Stimulated activated CD4-positive, alpha-beta T cell treated with anti-CD3 and anti-CD28 coated beads, Interleukin-1b, Interleukin-23, amount 100 ng/mL, for 24 hours (primary cell): ENCODE measurements at regions not wholly inside any gene's neighbourhood (a gene's known extent, or its start where the extent isn't known, plus 50 kb on each side); places are given as distances from the start of the nearest gene placed in this dataset.
"Not testable (repeated sequence)": the region's sequence is repeated elsewhere in the genome, so short reads cannot be mapped to it uniquely, and the experiment has no call there.

Experiments
- DNase-seq, 4 experiments: peaks; one replicate each; pipeline ENCODE4 v3.0.0-alpha.2; 2020; ENCODE audit warnings: low read depth in 4 of 4, low spot score in 1 of 4

- DNase-seq, result no peak
Observed at GRCh38 chr10:123309731-123310130, 155.5 kb downstream of the BUB3 start.

GRCh38 chr10:123316776-123317175 is 162.6 kb downstream of the BUB3 start:
- no peak for DNase-seq

GRCh38 chr10:123318516-123318915 is 164.3 kb downstream of the BUB3 start:
- DNase-seq, result no peak

GRCh38 chr10:123320091-123320490 is 165.9 kb downstream of the BUB3 start:
- no peak for DNase-seq

- no peak for DNase-seq
Observed at GRCh38 chr10:123323884-123324283, 169.7 kb downstream of the BUB3 start.

- no peak for DNase-seq
Observed at GRCh38 chr10:123325663-123326190, 171.5 kb downstream of the BUB3 start.

- DNase-seq, result no peak
Observed at GRCh38 chr10:123326674-123327073, 172.5 kb downstream of the BUB3 start.

- no peak for DNase-seq
Observed at GRCh38 chr10:123327450-123327849, 173.2 kb downstream of the BUB3 start.

- DNase-seq, result no peak
Observed at GRCh38 chr10:123327896-123328295, 173.7 kb downstream of the BUB3 start.

GRCh38 chr10:123331438-123331837 is 177.2 kb downstream of the BUB3 start:
- no peak for DNase-seq

GRCh38 chr10:123346581-123346980 is 192.4 kb downstream of the BUB3 start:
- no peak for DNase-seq

- no peak for DNase-seq
Observed at GRCh38 chr10:123348691-123349572, 194.7 kb downstream of the BUB3 start.

- no peak for DNase-seq
Observed at GRCh38 chr10:123351715-123352114, 197.5 kb downstream of the BUB3 start.

GRCh38 chr10:123354521-123354920 is 200.3 kb downstream of the BUB3 start:
- DNase-seq, result no peak

GRCh38 chr10:123355748-123356481 is 201.7 kb downstream of the BUB3 start:
- no peak for DNase-seq

- no peak for DNase-seq
Observed at GRCh38 chr10:123356799-123357198, 202.6 kb downstream of the BUB3 start.

- DNase-seq, result no peak
Observed at GRCh38 chr10:123357421-123357930, 203.3 kb downstream of the BUB3 start.

GRCh38 chr10:123359539-123359938 is 205.3 kb downstream of the BUB3 start:
- no peak for DNase-seq

- DNase-seq, result no peak
Observed at GRCh38 chr10:123361832-123362231, 207.6 kb downstream of the BUB3 start.

GRCh38 chr10:123367195-123367594 is 213.0 kb downstream of the BUB3 start:
- DNase-seq, result no peak

- DNase-seq, result not testable (repeated sequence)
Observed at GRCh38 chr10:123371626-123372025, 217.4 kb downstream of the BUB3 start.

GRCh38 chr10:123373591-123373990 is 219.4 kb downstream of the BUB3 start:
- DNase-seq, result no peak
